Lower leg skin (tissue), 3 donors: ENCODE measurements at regions not wholly inside any gene's neighbourhood (a gene's known extent, or its start where the extent isn't known, plus 50 kb on each side); places are given as distances from the start of the nearest gene placed in this dataset.

Experiments used
- POLR2A ChIP-seq, 2 donors: fragments of 450-650 bp; IDR thresholded peaks; one replicate each; pipeline ENCODE4 v1.6.1; 2016 to 2017; ENCODE audit warnings: antibody characterized with exemption in 2 of 2, mild to moderate bottlenecking in 1 of 2, moderate library complexity in 1 of 2
- TF ChIP-seq, protein P1 (sequence below), 3 donors: fragments of 450-650 bp; IDR thresholded peaks; one replicate each; pipeline ENCODE4 v1.5.1; 2016; ENCODE audit warnings: antibody characterized with exemption in 3 of 3, mild to moderate bottlenecking in 3 of 3, moderate library complexity in 2 of 3

DNA sequence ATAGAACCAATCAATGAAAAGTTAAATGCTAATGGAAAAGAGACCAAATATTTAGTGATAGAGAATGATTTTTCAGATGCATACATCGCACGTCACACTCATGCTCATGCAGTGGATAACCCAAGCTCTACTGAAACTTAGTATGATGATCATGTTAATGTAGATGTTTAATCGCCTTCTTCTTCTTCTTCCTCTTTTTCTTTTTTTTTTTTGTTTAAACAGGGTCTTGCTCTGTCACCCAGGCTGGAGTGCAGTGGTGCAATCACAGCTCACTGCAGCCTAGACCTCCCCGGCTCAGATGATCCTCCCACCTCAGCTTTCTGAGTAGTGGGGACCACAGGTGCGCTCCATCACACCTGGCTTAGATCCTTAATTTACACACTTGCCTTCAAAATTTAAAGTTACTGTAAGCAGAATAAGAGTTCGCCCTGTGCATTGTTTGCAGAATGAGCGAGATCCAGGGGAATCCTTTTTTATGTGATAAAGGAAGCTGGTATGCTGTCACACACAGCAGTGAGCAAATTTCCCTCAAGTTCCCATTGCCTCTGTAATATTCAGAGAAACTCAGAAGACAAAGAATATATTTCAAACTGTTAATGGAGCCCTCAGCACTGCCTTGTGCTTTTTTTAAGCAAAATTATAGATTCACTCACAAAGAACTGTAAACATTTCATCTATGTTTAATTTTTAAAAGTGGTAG is 194.2 kb upstream of the SGK1 start:
- TF ChIP-seq, protein P1, sequence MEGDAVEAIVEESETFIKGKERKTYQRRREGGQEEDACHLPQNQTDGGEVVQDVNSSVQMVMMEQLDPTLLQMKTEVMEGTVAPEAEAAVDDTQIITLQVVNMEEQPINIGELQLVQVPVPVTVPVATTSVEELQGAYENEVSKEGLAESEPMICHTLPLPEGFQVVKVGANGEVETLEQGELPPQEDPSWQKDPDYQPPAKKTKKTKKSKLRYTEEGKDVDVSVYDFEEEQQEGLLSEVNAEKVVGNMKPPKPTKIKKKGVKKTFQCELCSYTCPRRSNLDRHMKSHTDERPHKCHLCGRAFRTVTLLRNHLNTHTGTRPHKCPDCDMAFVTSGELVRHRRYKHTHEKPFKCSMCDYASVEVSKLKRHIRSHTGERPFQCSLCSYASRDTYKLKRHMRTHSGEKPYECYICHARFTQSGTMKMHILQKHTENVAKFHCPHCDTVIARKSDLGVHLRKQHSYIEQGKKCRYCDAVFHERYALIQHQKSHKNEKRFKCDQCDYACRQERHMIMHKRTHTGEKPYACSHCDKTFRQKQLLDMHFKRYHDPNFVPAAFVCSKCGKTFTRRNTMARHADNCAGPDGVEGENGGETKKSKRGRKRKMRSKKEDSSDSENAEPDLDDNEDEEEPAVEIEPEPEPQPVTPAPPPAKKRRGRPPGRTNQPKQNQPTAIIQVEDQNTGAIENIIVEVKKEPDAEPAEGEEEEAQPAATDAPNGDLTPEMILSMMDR (IDR thresholded peaks at IDR 0.05), result no peak
- TF ChIP-seq POLR2A (IDR thresholded peaks at IDR 0.05), result no peak
